MM.1S (cell line): ENCODE measurements at regions not wholly inside any gene's neighbourhood (a gene's known extent, or its start where the extent isn't known, plus 50 kb on each side); places are given as distances from the start of the nearest gene placed in this dataset.

Source experiments
- DNase-seq: peaks from one replicate; pipeline ENCODE4 v3.0.0-alpha.2; 2015
- H2AFZ ChIP-seq: fragments of 300-600 bp; sonication (generic); 2 replicates; pipeline ENCODE4 v1.6.0; 2016; ENCODE audit warnings: antibody characterized with exemption, low read length
- H3F3A ChIP-seq: fragments of 300-600 bp; sonication (generic); 2 replicates; pipeline ENCODE4 v1.6.1; 2016; ENCODE audit warnings: mild to moderate bottlenecking, antibody characterized with exemption, low read length, moderate library complexity, mixed read lengths; ENCODE audit not compliant: insufficient read depth
- H3K27ac ChIP-seq: fragments of 300-600 bp; sonication (generic); 2 replicates; pipeline ENCODE4 v1.5.1; 2016; ENCODE audit warnings: mild to moderate bottlenecking, low read length
- H3K27me3 ChIP-seq: fragments of 300-600 bp; sonication (generic); replicated peaks from 2 replicates; pipeline ENCODE4 v1.6.0; 2016; ENCODE audit warnings: low read length; ENCODE audit not compliant: insufficient read depth
- H3K36me3 ChIP-seq: fragments of 300-600 bp; sonication (generic); replicated peaks from 2 replicates; pipeline ENCODE4 v1.6.1; 2016; ENCODE audit warnings: mild to moderate bottlenecking, low read length, mixed read lengths; ENCODE audit not compliant: insufficient read depth
- H3K4me1 ChIP-seq: fragments of 300-600 bp; sonication (generic); 2 replicates; pipeline ENCODE4 v1.6.1; 2016; ENCODE audit warnings: low read length, mixed read lengths
- H3K4me2 ChIP-seq: fragments of 300-600 bp; sonication (generic); 2 replicates; pipeline ENCODE4 v1.6.0; 2016; ENCODE audit warnings: low read depth, low read length
- H3K4me3 ChIP-seq: fragments of 300-600 bp; sonication (generic); 2 replicates; pipeline ENCODE4 v1.5.1; 2016; ENCODE audit warnings: low read length, mixed read lengths
- H3K79me2 ChIP-seq: fragments of 300-600 bp; sonication (generic); 2 replicates; pipeline ENCODE4 v1.6.1; 2016; ENCODE audit warnings: mixed run types, low read length, mixed read lengths
- H3K9ac ChIP-seq: fragments of 300-600 bp; sonication (generic); 2 replicates; pipeline ENCODE4 v1.6.1; 2016; ENCODE audit warnings: low read length, mixed read lengths
- H3K9me2 ChIP-seq: fragments of 300-600 bp; sonication (generic); replicated peaks from 2 replicates; pipeline ENCODE4 v1.6.1; 2016; ENCODE audit warnings: mild to moderate bottlenecking, low read length, mixed read lengths; ENCODE audit not compliant: insufficient read depth
- H3K9me3 ChIP-seq: fragments of 300-600 bp; sonication (generic); replicated peaks from 2 replicates; pipeline ENCODE4 v1.6.1; 2016; ENCODE audit warnings: mild to moderate bottlenecking, low read length, mixed read lengths; ENCODE audit not compliant: insufficient read depth
- H4K20me1 ChIP-seq: fragments of 300-600 bp; sonication (generic); 2 replicates; pipeline ENCODE4 v1.6.1; 2016; ENCODE audit warnings: mild to moderate bottlenecking, low read length, moderate library complexity, mixed read lengths; ENCODE audit not compliant: insufficient read depth
- EZH2 ChIP-seq: fragments of 300-600 bp; sonication (generic); optimal IDR thresholded peaks from 2 replicates; pipeline ENCODE3; 2017; ENCODE audit warnings: low read depth, mild to moderate bottlenecking, antibody characterized with exemption, low read length, mixed read lengths
- EZH2phosphoT487 ChIP-seq: fragments of 300-600 bp; sonication (generic); IDR thresholded peaks from 2 replicates; pipeline ENCODE4 v1.6.1; 2018; ENCODE audit warnings: antibody characterized with exemption, low read length
- TF ChIP-seq, protein P1 (sequence below): fragments of 300-600 bp; sonication (generic); IDR thresholded peaks from 2 replicates; pipeline ENCODE4 v1.5.1; 2016; ENCODE audit warnings: antibody characterized with exemption, low read length, mixed read lengths

DNA sequence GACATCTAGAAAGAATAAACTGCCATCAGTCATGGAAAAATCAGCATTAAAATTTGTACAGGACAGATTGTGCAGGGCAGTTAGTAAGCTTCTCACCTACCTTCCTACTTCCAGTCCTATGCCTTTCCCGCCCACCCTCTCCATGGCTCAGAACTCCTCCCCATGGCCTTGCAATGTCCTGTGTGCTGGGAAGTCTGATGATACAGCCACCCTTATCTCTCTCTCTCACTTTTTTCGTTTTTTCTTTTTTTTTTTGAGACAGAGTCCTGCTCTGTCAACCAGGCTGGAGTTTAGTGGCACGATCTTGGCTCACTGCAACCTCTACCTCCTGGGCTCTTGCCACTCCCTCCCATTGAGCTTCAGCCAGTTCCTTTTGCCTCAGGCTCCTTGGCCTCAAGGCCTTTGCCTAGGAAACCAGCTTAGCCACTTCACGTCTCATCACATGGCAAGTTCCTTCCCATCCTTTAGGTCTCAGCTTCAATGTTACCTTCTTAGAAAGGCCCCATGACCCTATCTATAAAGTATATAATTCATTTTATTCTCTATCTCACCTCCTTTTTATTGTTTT lies 259.7 kb downstream of the NKX6-1 start:
- peaks cover 18% of the 10 kb centered on the region for H3K4me1 ChIP-seq
- peaks cover 6% of the 10 kb centered on the region; the same call in 1 of the 2 replicates for H3F3A ChIP-seq
- no peak overlapping the region for H2AFZ ChIP-seq
- H3K79me2 ChIP-seq = no peaks in the 10 kb centered on the region
- no peaks in the 10 kb centered on the region for H3K36me3 ChIP-seq
- H3K9me3 ChIP-seq = no peaks in the 10 kb centered on the region
- no peak for TF ChIP-seq EZH2phosphoT487
- TF ChIP-seq, protein P1, sequence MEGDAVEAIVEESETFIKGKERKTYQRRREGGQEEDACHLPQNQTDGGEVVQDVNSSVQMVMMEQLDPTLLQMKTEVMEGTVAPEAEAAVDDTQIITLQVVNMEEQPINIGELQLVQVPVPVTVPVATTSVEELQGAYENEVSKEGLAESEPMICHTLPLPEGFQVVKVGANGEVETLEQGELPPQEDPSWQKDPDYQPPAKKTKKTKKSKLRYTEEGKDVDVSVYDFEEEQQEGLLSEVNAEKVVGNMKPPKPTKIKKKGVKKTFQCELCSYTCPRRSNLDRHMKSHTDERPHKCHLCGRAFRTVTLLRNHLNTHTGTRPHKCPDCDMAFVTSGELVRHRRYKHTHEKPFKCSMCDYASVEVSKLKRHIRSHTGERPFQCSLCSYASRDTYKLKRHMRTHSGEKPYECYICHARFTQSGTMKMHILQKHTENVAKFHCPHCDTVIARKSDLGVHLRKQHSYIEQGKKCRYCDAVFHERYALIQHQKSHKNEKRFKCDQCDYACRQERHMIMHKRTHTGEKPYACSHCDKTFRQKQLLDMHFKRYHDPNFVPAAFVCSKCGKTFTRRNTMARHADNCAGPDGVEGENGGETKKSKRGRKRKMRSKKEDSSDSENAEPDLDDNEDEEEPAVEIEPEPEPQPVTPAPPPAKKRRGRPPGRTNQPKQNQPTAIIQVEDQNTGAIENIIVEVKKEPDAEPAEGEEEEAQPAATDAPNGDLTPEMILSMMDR = no peak
- TF ChIP-seq EZH2 = no peak
- no peak overlapping the region for H3K4me2 ChIP-seq
- H3K27me3 ChIP-seq = no peaks in the 10 kb centered on the region
- no peaks in the 10 kb centered on the region for H4K20me1 ChIP-seq
- H3K4me3 ChIP-seq = no peak overlapping the region
- no peak for DNase-seq
- no peaks in the 10 kb centered on the region for H3K9me2 ChIP-seq
- H3K27ac ChIP-seq = no peak overlapping the region
- no peak overlapping the region for H3K9ac ChIP-seq

DNA sequence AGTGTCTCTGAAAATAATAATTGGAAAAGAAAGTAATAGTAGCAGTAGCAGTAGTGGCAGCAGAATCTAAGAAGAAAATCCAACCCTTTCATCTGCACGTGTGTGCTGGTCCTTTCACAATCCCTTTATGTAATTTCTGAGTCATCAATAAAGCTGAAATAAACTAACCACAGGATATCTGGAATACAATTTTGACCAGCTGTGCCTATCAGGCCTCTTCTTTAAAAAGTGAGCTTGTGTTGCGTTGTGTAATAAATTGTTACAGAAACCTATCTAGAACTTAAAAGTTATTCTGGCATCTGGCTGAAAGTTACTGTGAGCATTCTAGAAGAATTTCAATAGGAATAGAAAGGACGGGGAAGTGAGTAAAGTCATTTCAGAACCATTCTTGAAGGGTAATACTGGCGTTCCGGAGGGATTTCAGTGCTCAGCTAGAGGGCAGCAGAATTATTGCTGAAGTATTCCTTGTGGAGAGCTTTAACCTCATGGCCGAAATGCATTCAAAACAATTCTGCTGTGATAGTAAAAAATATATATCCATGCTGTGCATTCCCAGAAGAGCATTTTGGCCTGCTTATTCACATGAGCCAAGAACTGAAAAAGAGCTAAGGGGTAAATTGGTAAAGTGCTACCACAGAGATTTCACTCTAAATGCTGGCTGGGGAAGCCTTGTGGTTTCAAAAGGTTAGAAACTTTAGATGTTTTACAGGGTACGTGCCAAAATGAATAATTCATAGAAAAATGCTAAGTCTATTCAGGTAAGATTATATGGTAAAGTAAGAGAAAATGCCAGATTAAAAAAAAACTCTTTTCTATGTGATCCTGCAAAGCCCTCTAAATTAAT lies 260.6 kb downstream of the NKX6-1 start:
- H3K9me3 ChIP-seq = no peaks in the 10 kb centered on the region
- H3K4me1 ChIP-seq = peaks cover 18% of the 10 kb centered on the region
- peaks cover 6% of the 10 kb centered on the region; the same call in 1 of the 2 replicates for H3F3A ChIP-seq
- no peaks in the 10 kb centered on the region for H3K79me2 ChIP-seq
- no peaks in the 10 kb centered on the region for H4K20me1 ChIP-seq
- H3K4me2 ChIP-seq = no peak overlapping the region
- TF ChIP-seq, protein P1 = no peak
- TF ChIP-seq EZH2phosphoT487 = no peak
- no peak for TF ChIP-seq EZH2
- no peaks in the 10 kb centered on the region for H3K9me2 ChIP-seq
- no peak overlapping the region for H3K9ac ChIP-seq
- H3K36me3 ChIP-seq = no peaks in the 10 kb centered on the region
- H3K27ac ChIP-seq = no peak overlapping the region
- no peak overlapping the region for H2AFZ ChIP-seq
- DNase-seq = no peak
- H3K4me3 ChIP-seq = no peak overlapping the region
- no peaks in the 10 kb centered on the region for H3K27me3 ChIP-seq

DNA sequence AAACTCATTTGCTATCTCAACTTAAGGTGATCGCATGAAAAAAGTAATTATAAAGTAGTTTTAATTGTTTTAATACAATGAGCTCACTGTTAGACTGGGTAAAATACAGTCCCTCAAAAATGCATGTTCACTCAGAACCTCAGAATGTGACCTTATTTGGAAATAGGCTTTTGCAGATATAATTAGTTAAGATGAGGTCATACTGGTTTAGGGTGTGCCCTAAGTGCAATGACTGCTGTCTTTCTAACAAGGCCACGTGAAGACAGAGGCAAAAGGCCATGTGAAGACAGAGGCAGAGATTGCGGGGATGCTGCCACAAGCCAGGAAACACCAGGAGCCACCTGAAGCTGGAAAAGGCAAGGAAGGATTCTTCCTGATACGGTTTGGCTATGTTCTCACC lies 262.1 kb downstream of the NKX6-1 start:
- Histone ChIP-seq H3K79me2 (no peaks in the 10 kb centered on the region), H3K9ac (no peak overlapping the region), H3K4me2 (no peak overlapping the region), H3K4me3 (no peak overlapping the region), H3K27ac (no peak overlapping the region), H3K4me1 (peaks cover 18% of the 10 kb centered on the region), H3K27me3 (no peaks in the 10 kb centered on the region), H3K9me2 (no peaks in the 10 kb centered on the region), H4K20me1 (no peaks in the 10 kb centered on the region), H3F3A (peaks cover 6% of the 10 kb centered on the region; the same call in 1 of the 2 replicates), H3K36me3 (no peaks in the 10 kb centered on the region), H3K9me3 (no peaks in the 10 kb centered on the region), H2AFZ (no peak overlapping the region)
- DNase-seq = no peak
- no peak for TF ChIP-seq EZH2
- TF ChIP-seq, protein P1 = no peak
